GM21619 (cell line): ENCODE measurements at regions not wholly inside any gene's neighbourhood (a gene's known extent, or its start where the extent isn't known, plus 50 kb on each side); places are given as distances from the start of the nearest gene placed in this dataset.

Experiments
- ATAC-seq: cut with Tn5 transposase; IDR thresholded peaks from one replicate; pipeline ENCODE4 v1.9.1; 2021; ENCODE audit not compliant: unreplicated experiment

DNA sequence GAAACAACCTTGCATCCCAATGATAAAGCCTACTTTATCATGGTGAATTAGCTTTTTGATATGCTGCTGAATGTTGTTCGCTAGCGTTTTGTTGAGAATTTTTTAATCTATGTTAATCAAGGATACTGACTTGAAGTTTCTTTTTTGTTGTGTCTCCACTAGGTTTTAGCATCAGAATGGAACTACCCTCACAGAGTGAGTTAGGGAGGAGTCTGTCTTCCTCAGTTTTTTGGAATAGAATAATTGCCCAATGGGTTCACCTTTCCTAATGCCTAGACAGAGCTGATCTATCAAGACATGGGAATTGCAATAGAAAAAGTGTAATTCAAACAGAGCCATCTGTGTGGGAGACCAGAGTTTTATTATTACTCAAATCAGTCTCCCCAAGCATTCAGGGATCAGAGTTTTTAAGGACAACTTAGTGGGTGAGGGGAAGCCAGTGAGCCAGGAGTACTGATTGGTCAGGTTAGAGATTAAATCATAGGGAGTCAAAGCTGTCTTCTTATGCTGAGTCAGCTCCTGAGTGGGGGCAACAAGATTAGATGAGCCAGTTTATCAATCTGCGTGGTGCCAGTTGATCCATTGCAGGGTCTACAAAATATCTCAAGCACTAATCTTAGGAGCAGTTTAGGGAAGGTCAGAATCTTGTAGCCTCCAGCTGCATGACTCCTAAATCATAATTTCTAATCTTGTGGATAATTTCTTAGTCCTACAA is 237.4 kb upstream of the PPP2R3A start:
- ATAC-seq, result no peak

DNA sequence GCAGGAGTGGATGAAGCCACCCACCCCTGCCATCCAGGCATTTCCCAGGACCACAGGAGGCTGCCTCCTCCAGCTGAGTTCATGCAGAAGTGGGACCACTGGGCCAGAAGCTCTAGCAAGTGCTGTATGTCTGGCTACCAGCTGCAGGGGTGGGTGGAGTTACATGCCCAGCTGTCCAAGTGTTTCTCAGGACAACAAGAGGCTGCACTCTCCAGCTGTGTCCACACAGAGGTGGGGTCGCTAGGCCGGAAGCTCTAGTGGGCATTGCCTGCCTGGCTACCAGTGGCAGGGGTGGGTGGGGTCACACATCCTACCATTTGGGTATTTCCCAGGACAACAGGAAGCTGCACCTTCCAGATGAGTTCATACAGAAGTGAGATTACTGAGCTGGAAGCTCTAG is 234.0 kb upstream of the PPP2R3A start:
- ATAC-seq, result no peak

DNA sequence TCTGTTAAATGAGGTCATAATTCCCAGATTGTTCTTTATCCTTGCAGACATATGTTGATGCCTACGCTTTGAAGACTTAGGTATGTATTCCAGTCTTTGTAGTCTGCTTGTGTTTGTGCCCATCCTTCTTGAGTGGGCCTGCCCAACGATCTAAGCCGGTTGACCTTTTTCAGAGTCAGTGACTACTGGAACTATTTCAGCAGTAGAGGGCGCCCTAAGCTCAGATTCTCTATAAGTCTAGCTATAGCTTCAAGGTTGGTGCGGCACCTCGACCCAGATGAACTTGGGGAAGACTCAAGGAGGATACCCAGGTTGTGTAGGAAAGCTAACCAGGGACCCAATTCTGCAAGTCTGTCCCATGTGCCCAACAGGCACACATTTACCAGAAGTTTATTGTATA is 228.8 kb upstream of the PPP2R3A start:
- ATAC-seq, result no peak

DNA sequence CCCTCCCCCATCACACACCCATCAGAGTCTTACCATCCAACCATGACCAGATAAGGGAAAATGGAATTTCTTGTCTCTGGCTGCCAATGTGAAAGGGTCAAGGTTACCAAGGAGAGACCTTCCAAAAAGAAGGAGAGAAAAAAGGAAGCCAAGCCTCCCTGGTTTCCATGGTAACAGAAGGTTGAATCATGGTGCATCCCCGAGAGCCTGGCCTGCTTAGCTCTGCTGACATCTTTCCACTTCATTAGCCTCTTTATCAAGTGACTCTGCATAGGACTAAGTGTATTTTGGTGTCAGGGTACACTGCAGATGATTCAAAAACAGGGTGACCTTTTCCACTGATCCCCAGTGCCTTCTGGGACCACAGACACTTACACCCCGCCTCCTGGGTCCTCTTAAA is 225.7 kb upstream of the PPP2R3A start:
- ATAC-seq, result no peak

DNA sequence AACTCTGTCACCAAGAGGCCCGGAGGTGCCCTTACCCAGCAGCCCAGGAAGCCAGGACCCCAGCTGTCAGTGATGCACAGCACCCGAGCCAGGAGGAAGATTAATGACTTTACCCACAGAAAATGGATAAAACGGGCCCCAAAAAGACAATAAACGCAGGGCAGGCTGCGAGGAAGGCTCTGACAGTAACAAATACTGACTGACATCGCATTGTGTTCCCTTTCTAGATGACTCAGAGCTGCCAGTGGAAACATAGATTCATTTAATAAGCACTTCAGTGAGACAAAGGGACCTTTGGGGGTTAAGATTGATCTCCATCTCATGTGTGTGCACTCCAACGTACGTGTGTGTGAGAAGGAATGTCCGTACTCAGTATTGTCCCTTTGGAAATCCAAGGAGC is 225.3 kb upstream of the PPP2R3A start:
- no peak for ATAC-seq

DNA sequence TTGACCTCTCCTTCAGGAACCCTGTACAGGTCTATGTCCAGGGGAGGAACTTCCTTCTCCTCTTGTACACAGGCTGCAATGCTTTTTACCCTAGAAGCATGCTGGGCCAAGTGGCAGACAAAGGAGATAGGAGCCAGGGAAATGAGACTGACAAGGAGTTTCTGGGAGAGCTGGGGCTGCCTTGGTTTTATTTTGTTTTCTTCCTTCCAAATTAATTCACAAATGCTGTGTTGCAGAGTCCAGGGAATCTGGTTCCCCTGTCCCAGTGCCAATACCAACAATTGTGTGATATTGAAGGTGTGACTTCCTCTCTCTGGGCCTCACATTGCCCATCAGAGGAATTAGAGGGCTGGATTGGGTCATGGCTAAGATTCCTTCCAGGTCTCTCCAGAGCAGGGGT is 224.8 kb upstream of the PPP2R3A start:
- no peak for ATAC-seq

DNA sequence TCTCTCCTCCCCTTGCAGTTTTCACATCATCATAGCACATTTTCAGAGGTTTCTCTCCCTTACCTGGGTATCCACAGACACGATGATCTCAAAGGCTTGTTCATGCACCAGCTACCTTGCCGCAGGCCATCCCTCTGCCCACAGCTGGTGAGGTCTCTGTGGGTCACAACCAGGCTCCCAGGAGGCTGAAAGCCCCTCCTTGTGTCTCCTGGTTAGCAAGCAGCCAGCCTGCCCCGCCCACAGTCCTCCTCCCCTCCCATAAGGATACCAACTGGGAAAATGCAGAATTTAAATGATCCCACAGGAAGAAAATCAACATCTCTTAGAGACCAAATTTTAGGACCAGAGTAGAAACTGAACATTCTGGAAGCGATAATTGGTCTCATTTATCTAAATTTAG is 213.5 kb upstream of the PPP2R3A start:
- ATAC-seq, result no peak

DNA sequence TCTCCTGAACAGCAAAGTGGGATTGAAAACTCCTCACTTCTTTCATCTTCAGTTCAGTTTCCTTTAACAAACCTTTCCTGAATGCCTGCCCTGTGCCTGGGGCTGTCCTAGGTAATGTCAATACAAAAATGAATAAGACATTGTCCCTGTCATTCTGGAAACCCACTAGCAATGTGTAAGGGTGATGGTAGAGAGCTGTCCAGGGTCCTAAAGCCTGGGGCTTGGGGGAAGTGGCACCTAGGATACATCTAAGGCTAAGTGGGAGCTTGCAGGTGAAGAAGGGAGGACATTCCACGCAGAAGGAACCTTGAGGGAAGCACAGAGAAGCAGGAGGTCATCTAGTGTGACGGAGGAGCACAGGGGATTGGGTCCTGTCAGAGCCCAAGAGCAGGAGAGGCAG is 212.7 kb upstream of the PPP2R3A start:
- no peak for ATAC-seq

DNA sequence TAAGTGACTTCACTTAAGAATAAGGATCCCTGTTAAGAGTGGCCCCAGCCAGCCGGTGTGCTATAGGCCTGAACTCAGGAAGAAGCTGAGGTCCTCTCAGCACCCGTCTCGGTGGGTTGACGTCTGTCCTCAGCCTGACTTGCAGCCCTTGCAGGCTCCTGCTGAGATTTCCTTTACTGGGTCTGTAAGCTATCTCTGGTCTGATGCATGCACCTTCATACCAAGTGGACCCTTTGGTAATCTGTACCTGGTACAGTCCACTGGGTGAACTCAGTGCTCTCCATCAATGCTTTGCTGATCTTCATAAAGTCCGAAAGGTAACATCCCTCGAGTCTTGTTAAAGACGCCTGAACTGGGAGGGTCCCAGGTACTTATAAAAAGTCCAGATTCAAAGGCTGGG is 212.0 kb upstream of the PPP2R3A start:
- no peak for ATAC-seq

DNA sequence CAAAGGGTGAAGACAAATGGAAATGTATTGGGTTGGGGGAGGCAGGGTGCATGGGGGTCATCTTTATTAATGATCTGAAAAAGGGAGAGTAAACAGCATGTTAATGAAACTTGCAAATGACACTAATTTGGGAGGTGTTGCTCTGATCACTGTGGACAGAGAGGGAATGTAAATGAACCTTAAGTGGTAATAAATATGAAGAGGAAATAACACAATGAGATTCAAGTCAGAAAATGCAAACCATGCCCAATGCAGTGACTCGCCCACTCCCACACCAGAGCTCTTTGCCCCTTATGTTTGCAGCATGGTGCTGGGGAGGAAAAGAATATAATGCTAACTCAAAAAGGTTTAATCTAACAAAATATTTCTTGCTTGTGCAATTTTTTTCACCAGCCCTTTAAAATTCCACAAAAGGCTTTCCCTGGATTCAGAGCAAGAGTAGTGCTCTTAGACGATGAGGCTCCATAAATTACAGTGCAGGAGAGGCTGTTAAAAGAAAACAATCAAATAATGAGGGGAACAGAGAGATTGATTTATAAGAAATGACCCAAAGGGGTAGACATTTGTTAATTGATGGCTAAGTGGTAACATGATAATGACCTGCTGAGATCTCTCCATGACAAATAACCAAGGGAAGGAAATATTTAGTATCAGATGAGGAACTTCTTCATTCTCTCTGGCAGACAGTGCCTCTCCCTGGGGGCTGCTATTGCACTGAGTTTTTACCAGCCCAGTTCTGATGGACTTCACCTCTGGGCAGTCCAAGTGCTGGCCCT is 210.0 kb upstream of the PPP2R3A start:
- ATAC-seq, result no peak

DNA sequence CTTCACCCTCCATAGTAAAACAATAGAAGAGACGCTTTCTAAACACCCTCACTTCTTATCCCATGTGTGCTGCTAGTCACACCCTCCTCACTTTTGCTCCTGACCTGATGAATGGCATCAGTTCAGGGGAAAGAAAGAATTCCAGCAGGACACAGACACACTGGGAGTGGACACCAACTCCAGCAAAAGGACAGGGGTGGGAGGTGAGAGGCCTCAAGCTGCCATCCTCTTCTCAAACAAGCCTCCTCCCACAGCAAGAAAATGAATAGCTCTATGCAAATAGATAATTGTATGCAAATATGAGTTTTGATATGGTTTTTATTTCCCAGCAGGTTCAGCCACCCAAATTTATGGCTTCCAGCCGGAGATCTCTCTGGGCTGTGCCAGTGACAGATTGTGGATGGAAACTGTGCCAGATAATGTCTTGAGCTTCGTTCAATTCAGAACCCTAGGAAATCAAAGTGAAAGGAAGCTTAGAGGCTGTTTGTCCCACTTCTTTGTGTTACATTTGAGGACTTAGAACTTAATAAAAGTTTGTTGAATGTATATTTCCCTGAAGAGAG is 209.3 kb upstream of the PPP2R3A start:
- no peak for ATAC-seq

DNA sequence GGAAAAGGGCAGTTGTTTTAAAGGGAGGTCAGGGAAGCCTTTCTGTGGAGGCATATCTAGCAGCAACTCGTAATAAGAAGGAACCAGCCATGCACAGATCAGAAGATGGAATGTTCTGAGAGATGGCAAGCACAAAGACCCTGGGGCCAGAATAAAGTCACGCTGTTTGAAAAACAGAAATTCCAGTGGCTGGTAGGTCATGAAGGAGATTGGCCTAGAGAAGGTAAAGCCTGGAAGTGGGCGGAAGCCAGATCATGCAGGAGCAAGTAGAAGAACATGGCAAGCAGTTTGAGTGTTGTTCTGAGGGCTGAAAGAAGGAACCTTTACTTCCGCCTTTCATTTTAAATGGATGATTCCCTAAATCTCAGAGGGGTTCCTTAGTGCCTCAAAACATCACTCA is 208.1 kb upstream of the PPP2R3A start:
- no peak for ATAC-seq

DNA sequence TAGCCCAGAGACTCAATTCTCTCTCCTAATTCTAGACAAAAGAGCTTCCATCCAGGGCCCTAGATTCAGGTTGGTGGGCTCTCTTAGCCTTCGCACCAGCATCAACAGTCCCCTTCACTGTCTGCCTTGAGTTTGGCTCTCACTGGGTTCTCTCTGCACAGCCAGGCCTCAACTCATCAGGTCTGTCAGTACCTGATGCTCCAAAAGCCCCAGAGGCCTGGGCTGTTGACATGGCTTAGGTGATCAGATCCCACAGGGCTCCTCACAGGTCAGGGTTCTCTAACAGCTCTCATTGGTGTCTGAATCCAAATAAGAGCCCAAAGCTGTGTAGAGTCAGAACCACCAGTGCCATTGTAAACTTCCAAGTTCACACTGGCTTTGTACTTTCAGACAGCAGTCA is 206.6 kb upstream of the PPP2R3A start:
- no peak for ATAC-seq

DNA sequence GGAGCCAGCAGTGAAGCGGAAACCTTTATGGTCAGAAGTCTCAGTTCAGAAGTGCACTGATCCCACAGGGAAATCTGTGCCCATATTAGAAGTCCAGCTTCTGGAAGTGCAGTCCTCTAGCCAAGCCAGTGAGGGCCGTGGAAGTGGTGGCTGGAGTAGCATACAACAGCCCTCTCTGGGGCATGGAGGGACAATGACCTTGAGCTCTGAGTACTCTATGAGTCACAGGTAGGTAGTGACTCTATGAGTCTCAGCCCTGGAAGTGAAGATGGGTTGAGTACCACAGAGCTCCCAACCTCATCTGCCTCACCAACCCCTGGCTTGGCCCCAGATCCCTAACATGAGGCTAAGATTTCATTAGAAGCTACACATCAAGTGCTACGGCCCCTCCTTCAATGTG is 205.9 kb upstream of the PPP2R3A start:
- ATAC-seq, result no peak

DNA sequence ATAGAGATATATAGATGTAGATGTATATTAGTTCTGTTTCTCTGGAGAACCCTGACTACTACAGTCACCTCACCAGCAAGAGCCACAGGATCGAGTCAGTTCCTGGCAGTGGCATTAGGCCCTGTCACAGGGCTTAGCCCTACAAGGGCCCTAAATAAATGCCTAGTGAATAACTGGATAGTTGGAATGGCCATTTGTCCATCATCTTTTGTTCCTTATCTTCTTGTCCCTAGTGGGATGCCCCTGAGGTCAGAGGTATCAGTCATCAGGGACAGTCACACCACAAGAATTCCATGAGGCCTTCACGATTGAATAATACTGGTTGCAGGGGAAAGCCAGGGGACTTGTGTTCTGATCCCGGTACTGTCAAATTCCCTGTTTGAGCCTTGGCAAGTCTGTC is 204.9 kb upstream of the PPP2R3A start:
- ATAC-seq, result no peak

DNA sequence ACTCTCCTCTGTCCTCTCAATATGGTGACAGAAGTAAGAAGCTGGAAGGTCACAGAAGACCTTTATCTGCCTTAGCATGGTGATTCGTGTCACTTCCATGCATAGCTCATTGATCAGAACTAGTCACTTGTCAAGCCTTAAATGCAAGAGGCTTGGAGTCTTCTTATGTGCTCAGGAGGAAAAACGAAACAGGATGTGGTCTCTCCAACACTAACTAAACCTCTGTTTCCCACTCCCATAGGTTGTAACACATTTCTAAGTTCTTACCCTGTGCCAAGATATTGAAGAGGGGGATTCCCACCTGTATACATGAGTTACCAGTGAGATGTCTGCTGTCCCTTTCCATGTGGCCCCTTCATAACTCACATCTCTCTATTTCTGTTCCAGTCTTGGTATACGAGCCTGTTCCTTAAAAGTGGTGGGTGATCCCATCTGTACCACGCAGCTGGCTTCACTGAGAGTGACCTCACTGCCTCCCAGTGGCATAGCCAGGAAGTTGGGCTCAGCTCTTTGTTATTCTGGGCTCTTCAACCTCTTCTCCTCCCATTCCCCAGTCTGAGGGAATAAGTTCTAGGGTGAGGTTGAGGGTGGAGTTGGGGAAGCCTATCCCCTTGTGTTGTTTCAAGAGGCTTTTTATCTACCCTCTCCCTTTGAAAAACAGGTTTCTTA is 203.2 kb upstream of the PPP2R3A start:
- ATAC-seq, result no peak

DNA sequence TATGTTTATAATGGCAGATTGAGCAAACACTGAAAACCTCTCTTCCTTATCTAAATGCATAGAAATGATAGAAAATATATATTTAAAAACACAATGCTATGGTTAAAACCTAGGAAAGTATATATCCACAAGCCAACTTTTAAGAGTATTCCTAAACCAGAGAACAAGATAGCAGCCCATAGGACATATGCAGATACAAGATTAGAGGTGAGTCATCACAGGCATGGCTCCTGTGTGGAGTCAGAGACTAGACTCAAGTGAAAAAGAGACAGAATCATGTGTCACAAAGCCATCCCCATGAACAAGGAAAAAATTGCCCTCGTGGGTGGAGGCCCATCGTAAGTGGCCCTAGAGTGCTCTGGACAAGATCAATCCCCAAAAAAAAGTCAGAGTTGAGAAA is 199.4 kb upstream of the PPP2R3A start:
- ATAC-seq, result no peak

DNA sequence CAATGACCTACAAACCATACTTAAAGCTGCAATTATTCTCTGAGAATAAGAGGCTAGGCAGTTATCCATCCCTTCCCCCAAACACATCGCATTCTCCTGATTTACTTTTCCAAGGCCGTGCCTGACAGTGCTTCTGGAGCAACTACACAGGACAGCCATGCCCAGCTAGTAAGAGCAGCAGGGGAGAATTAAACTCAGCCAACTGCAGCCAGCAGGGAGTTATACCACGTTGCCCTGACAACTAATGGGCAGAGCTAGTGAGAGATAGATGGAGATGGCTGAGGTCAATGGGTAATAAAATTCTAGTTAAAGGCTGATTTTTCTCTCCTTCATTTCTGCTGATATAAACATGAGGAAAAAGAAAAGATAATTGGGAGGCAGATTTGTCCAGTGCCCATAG is 193.8 kb upstream of the PPP2R3A start:
- no peak for ATAC-seq

DNA sequence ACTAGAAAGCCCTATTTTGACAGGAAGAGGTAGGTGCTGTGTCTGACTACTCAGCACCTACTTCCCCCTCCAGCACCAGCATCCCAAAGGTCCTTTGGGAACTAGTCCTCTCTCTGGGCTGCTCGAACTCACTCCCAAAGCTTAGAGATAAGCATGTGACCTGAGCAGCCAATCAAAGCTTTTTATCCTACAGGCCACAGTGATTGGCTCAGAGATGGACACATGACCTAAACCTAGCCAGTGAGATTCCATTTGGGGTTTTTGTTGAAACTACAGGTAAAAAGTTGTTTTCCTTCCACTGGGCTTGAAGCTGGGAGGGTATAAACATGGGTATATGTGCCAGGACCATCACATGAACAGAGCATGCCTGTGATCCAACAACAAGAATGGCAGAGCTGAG is 186.5 kb upstream of the PPP2R3A start:
- ATAC-seq, result no peak

DNA sequence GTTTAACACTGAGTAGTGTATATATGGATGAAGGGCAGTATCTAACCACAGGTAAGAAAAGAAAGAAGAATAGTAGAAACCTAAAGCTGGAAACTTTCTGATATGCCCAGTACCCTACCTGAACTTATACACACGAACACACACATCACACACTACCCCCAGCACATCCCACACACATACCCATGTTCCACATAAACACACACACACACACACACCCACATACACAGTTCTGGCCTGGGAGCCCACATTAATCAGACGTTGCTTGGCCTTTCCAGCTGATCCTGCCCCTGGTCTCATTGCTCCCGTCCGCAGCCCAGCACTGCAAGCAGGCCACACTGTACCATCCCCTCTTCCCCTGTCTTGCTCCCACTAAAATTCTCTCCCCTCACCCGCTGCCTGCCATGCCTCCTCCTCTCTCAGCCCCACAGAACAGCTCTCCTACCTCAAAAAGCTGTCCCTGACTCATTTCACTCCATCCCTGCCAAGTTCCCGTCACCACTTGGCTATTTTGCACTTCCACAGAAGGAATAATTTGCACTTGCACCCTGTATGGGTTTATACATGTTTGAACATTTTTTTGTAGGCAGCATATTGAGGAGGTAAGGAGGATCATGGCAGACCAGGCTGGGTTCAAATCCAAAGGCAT is 185.8 kb upstream of the PPP2R3A start:
- no peak for ATAC-seq

DNA sequence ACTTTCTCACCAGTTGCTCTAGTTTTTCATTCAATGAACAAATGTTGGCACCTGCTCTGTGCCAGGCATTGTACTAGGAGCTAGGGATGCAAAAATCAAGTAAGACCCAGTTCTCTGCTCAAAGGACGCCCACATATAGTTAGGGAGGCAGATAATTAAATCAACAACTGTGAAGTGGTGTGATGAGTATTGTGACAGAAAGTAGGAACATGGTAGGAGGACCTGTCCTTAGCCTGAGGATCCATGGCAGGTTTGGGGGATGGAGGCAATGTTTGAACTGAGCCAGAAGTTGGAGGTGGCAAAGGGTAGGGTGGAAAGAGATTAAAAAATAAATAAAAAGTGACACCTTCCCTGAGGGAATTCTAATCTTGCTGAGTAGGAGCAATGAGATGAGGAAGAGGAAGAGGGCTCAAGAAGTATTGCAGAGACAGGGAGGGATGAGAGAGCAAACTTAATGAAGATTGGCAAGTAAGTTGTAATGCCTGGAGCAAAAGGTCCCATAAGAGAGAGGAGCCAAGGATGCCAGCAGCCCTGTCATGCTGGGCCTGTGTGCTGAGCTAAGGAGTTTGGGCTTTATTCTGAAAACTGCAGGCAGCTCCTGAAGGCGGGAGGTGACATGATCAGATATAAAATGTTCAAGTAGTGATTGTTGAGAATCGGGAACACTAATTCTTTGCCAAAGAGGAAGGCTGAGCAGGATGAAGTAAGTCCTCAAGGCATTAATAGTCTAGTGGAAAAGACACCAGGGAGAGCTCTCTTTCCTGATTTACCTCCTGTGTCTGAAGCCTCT is 184.3 kb upstream of the PPP2R3A start:
- ATAC-seq, result no peak
